ENCODE measurements at regions not wholly inside any gene's neighbourhood (a gene's known extent, or its start where the extent isn't known, plus 50 kb on each side); places are given as distances from the start of the nearest gene placed in this dataset.

DNA sequence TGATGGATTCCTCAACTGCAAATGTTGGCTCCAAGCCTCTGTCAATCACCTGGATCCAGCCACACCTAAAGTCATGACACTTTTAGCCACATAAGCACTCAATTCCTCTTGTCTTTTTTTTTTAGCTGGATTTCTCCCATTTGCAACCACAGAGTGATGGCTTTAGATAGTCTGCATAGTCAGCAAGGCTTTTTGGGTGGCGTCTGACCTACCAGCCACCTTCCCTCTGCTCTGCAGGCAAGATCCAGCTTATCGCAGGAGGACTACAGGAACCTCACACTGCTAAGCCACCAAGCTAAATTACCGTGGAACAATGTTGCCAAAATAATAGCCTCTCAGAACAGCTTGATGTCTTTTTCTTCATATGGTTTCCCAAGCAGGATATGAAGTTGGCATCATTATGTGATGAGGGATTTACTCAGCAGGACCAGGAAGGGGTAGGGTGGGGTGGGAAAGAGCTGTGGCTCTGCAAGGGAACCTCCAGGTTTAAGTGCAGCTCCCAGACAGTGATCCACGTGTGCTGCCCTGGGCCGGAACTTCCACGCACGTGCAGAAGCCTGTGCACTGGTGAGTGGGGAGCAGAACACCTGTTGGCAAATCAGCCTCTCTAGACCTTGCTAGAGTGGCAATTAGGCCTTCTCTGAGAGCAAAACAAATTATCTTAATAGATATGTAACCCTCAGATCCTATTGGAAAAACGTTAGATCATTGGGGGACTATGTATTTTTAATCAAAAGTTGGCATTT lies 170.6 kb upstream of the NCK2 start:
- DNase-seq (ENCODE audit: extremely low spot score) = no peak
- no peak overlapping the region for H3K4me3 ChIP-seq (ENCODE audit: low read depth, low read length)
- no peak overlapping the region for H3K27ac ChIP-seq (ENCODE audit: low read depth)
- H3K36me3 ChIP-seq (ENCODE audit: insufficient read depth) = no peaks in the 10 kb centered on the region
- 71% methylated on average over 8 of the region's 8 CpGs for WGBS
- H3K4me1 ChIP-seq (ENCODE audit: insufficient read depth) = no peaks in the 10 kb centered on the region

DNA sequence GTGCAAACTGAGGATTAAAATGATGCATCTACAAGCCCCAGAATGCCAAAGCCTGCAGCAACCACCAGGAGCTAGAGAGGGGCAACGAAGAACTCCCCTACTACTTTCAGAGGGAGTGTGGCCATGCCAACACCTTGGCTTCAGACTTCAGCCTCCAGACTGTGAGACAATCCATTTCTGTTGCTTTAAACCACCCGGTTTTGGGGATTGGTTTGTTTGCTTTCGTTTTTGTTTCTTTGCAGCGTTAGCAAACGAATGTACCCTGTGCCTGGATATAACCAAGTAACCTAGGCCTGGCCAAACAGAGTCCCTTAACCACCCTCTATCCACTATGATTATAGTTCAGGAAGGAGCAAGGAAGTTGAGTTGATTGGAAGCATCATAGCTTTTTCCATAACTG lies 171.2 kb upstream of the NCK2 start:
- Histone ChIP-seq H3K27ac (ENCODE audit: low read depth) (no peak overlapping the region), H3K4me1 (ENCODE audit: insufficient read depth) (no peaks in the 10 kb centered on the region), H3K36me3 (ENCODE audit: insufficient read depth) (no peaks in the 10 kb centered on the region), H3K4me3 (ENCODE audit: low read depth, low read length) (no peak overlapping the region)
- whole genome bisulfite sequencing = 65% methylated on average over 5 of the region's 5 CpGs
- no peak for DNase-seq (ENCODE audit: extremely low spot score)

DNA sequence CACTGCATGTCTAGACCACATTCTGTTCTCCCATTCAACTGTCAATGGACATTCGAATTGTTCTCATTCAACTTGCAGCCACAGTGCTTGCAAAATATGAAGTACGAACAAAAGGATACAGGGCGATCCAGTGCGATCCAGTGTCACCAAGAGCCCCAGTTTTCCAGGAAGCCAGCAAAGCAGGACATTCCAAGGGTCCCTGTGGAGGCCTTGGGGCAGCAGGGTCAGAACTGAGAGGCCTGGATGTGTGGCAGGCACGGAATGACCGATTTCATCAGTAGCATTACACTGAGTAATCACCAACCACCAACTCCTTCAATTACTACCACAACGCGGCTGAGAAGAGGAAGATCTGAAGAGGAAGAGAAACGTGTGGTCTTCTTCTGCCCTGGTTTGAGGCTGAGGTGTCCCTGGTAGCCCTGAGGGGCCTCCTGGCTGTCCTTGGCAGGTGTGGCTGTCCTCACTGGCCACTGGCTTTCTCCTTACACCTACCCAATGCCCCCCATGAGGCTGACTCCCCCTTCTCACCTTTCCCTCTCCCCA lies 172.7 kb upstream of the FHL2 start:
- no peak overlapping the region for H3K4me3 ChIP-seq (ENCODE audit: low read depth, low read length)
- H3K27ac ChIP-seq (ENCODE audit: low read depth) = no peak overlapping the region
- DNase-seq (ENCODE audit: extremely low spot score) = no peak
- no peaks in the 10 kb centered on the region for H3K36me3 ChIP-seq (ENCODE audit: insufficient read depth)
- WGBS = 87% methylated on average over 9 of the region's 9 CpGs
- no peaks in the 10 kb centered on the region for H3K4me1 ChIP-seq (ENCODE audit: insufficient read depth)

DNA sequence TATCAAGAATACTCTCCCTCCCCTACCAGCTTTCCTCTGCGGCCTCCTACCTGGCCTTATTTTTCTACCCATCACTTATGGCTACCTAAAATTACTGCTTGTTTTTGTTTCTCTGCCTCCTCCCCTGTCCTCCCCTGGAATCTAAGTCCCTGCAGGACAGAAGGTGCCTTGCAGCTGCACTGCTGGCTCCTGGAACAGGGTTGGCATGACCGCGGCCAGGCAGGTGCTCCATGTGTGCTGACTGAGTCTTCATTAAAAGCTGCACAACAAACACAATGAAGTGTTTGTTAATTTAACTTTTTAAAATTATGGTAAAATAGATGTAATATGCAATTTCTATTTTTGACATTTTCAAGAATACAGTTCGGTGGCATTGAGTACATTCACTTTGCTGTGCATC lies 171.9 kb upstream of the FHL2 start:
- Histone ChIP-seq H3K36me3 (ENCODE audit: insufficient read depth) (no peaks in the 10 kb centered on the region), H3K27ac (ENCODE audit: low read depth) (no peak overlapping the region), H3K4me1 (ENCODE audit: insufficient read depth) (no peaks in the 10 kb centered on the region), H3K4me3 (ENCODE audit: low read depth, low read length) (no peak overlapping the region)
- WGBS = 97% methylated on average over 4 of the region's 4 CpGs
- DNase-seq (ENCODE audit: extremely low spot score) = no peak

DNA sequence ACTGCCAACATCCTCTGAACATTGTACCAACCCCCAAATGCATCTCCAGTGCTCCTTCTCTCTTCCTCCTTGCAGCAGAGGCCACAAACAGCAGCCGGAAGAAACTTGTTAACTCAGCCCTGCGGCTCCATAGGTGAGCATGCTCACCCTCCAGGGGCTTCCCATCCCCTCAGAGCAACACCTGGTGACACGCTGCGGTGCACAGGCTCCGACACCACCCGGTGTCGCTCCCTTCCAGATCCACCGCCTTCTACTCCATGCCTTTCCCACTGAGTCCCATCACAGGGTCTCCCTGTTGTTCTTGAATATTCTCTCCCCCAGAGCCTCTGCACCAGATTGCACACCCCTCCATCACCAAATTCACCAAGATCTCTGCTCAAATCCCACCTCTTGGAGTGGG lies 171.5 kb upstream of the FHL2 start:
- WGBS = 95% methylated on average over 8 of the region's 8 CpGs
- H3K4me1 ChIP-seq (ENCODE audit: insufficient read depth) = no peaks in the 10 kb centered on the region
- no peak for DNase-seq (ENCODE audit: extremely low spot score)
- H3K4me3 ChIP-seq (ENCODE audit: low read depth, low read length) = no peak overlapping the region
- no peak overlapping the region for H3K27ac ChIP-seq (ENCODE audit: low read depth)
- H3K36me3 ChIP-seq (ENCODE audit: insufficient read depth) = no peaks in the 10 kb centered on the region

DNA sequence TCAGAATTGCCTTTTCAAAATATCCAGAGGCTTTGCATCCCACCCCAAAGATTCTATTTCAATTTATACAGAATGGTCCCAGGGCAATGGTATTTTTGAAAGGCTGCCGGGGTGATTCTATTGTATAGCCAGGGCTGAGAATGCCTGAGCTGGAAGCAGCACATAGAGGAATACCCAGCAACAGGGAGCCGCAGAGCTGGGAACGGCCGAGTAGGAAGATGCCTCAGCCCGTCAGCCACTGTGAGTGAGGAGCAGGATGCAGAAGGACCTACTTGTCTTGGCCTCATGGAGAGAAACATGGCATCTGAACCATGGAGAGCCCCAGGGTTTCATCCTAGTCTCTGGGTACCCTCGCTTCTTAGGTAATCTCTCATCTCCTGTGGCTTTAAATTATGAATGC lies 170.8 kb upstream of the FHL2 start:
- H3K36me3 ChIP-seq (ENCODE audit: insufficient read depth) = no peaks in the 10 kb centered on the region
- 81% methylated on average over 6 of the region's 6 CpGs for WGBS
- no peak for DNase-seq (ENCODE audit: extremely low spot score)
- H3K4me1 ChIP-seq (ENCODE audit: insufficient read depth) = no peaks in the 10 kb centered on the region
- no peak overlapping the region for H3K27ac ChIP-seq (ENCODE audit: low read depth)
- H3K4me3 ChIP-seq (ENCODE audit: low read depth, low read length) = no peak overlapping the region

DNA sequence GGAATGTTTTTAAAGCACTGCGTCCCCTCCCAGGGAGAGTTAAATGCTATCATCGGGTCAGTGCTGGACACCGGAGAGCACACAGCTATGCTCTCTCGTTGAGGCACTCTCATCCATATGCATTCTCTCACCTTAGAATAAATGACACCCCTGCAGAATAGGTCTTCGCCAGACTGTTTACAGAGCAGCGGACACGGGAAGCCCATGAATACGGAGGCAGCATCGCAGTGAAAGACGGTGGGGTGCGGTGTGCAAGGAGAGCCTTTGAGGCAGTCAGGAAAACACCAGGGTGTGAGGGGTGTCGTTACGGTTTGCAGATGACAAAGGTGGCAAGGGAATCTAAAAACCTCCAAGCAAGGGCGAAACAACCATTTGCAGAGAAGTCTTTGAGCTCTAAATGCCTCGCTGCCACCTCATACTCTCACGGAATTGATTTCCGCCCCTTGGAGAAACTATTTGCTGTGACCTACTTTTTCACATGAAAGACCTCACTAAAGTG lies 169.2 kb upstream of the FHL2 start:
- Histone ChIP-seq H3K4me3 (ENCODE audit: low read depth, low read length) (no peak overlapping the region), H3K27ac (ENCODE audit: low read depth) (no peak overlapping the region), H3K36me3 (ENCODE audit: insufficient read depth) (no peaks in the 10 kb centered on the region), H3K4me1 (ENCODE audit: insufficient read depth) (no peaks in the 10 kb centered on the region)
- DNase-seq (ENCODE audit: extremely low spot score) = no peak
- WGBS = 33% methylated on average over 17 of the region's 17 CpGs

DNA sequence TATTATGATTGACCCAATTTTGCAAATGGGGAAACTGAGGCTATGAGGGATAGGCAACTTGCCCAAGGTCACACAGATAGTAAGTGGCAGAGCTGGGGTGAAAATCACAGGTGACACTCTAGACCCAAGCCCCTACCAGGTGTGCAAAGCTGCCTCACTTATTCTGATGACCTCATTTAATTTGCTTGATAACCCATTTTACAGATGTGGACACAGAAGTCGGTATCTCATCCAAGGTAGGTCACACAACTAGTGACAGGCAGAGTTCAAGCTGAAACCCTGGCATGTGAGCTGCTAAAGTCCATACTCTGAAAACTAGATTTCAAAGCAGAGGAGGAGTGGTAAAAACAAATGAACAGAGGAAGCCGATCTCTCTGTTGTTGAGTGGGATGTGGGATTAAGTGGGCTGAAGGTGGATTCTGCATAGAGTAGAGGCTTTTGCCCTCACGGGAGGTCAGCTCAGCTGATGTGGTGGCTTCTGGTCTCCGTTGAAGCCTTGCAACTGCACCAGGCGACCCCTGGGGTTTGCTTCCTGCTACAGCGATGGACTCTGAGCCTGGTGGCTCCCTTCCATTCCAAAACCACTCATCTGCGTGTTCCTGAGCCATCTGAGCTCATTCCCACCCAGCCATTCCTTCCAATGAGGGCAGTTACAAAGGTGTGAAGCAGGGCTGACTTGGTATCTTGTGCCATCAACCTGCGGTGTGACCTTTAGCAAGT lies 164.3 kb upstream of the FHL2 start:
- 79% methylated on average over 8 of the region's 8 CpGs for WGBS
- DNase-seq (ENCODE audit: extremely low spot score) = no peak
- H3K27ac ChIP-seq (ENCODE audit: low read depth) = no peak overlapping the region
- H3K36me3 ChIP-seq (ENCODE audit: insufficient read depth) = no peaks in the 10 kb centered on the region
- no peak overlapping the region for H3K4me3 ChIP-seq (ENCODE audit: low read depth, low read length)
- H3K4me1 ChIP-seq (ENCODE audit: insufficient read depth) = no peaks in the 10 kb centered on the region

DNA sequence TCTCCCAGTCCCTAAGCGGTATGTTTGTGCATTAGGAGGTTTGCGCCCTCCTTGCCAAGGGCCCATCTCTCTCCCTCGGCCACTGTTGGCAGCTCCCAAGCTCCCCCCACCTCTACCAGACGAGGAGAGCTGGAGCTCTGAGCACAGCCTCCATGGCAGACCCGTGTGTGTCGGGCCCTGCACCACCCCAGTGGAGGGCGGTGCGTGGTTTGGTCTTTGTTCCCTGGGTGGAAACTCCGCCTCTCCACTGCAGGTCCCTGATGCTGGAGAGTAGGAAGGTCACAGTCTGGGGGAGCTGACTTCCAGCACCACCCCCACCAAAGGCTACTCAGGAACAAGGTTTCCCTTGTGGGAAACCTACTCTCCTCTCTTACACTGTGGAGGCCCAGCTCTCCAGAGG lies 162.6 kb upstream of the FHL2 start:
- Histone ChIP-seq H3K4me3 (ENCODE audit: low read depth, low read length) (no peak overlapping the region), H3K4me1 (ENCODE audit: insufficient read depth) (no peaks in the 10 kb centered on the region), H3K27ac (ENCODE audit: low read depth) (no peak overlapping the region), H3K36me3 (ENCODE audit: insufficient read depth) (no peaks in the 10 kb centered on the region)
- 89% methylated on average over 9 of the region's 9 CpGs for WGBS
- DNase-seq (ENCODE audit: extremely low spot score) = no peak

DNA sequence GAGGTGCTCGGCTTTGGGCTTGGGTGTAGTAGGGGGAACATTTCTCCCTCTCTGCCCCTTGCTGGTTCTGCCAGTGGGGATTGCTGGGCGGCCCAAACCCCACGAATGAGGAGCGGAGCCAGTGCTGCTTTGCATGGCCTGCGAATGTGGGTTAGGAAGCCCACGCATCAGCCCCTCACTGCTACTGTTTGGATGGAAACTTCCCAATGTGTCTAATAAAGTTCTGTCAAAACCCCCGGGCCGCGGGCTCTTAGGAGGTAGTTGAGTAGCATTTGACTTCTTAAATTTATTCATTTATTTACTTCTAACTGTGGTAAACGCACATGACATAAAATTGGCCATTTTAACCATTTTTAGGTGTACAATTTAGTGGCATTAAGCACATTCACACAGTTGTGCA lies 161.3 kb upstream of the FHL2 start:
- WGBS = 92% methylated on average over 10 of the region's 10 CpGs
- no peak overlapping the region for H3K4me3 ChIP-seq (ENCODE audit: low read depth, low read length)
- no peak for DNase-seq (ENCODE audit: extremely low spot score)
- H3K36me3 ChIP-seq (ENCODE audit: insufficient read depth) = no peaks in the 10 kb centered on the region
- no peaks in the 10 kb centered on the region for H3K4me1 ChIP-seq (ENCODE audit: insufficient read depth)
- no peak overlapping the region for H3K27ac ChIP-seq (ENCODE audit: low read depth)

DNA sequence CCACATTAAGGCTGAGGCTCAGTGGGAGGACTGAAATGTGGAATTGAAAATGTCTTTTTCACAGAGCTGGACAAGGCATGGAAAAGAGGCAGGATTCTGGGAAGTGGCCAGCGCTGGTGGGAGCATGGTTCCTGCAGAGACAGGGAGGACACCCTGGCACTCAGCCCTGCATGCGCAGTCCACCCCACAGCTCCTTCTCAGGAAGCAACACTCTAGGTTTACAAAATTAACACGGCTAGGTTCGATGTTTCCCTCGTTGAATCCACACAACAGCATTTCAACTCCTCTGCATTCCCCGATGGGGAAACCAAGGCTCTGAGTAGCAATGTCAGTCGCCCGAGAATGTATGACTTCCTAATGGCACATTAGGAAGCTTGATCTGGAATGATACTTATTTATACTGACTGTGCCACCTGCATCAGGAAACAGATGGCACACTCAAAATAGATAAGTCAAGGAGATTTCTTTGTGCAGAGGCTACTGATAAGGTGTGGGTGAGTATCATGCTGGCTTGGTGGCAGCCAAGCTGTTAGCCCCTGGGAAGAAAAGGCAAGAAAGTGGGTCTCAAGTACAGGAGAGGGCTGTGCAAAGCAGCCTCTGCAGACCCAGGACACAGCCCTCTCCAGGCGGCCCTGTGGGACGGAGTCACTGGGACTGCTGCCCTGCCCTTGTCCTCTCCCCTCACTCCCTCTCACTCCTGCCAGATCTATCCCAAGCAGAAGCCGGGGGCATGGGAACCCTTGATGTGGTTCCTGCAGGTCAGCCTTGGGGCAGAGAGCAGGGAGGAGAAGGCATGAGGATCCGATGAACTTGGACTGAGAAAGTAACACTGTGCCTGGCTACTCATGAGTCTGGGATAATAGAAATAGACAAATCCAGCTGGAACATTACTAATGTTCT lies 158.4 kb upstream of the FHL2 start:
- no peaks in the 10 kb centered on the region for H3K36me3 ChIP-seq (ENCODE audit: insufficient read depth)
- H3K27ac ChIP-seq (ENCODE audit: low read depth) = no peak overlapping the region
- DNase-seq (ENCODE audit: extremely low spot score) = no peak
- WGBS = 60% methylated on average over 12 of the region's 12 CpGs
- no peaks in the 10 kb centered on the region for H3K4me1 ChIP-seq (ENCODE audit: insufficient read depth)
- H3K4me3 ChIP-seq (ENCODE audit: low read depth, low read length) = no peak overlapping the region

DNA sequence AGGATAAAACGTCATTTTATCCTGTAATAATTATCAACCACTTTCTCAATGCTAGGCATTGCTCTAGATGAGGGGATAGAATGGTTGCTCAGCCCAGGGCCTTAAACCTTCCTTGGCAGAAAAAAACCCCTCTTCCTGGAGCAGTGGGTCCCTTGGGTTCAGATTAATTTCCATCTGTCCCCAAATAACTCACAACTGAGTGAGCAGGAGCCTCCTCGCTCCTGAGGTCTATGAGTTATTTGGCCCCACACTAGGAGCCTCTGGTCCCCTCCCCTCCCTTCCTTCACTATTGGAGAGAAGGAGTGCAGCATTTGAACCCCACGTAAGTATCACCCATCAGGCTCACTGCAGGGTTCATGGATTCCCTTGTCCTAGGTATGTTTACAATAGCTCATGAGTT lies 157.5 kb upstream of the FHL2 start:
- WGBS = 87% methylated on average over 3 of the region's 3 CpGs
- no peak overlapping the region for H3K27ac ChIP-seq (ENCODE audit: low read depth)
- DNase-seq (ENCODE audit: extremely low spot score) = no peak
- no peaks in the 10 kb centered on the region for H3K4me1 ChIP-seq (ENCODE audit: insufficient read depth)
- no peaks in the 10 kb centered on the region for H3K36me3 ChIP-seq (ENCODE audit: insufficient read depth)
- no peak overlapping the region for H3K4me3 ChIP-seq (ENCODE audit: low read depth, low read length)

DNA sequence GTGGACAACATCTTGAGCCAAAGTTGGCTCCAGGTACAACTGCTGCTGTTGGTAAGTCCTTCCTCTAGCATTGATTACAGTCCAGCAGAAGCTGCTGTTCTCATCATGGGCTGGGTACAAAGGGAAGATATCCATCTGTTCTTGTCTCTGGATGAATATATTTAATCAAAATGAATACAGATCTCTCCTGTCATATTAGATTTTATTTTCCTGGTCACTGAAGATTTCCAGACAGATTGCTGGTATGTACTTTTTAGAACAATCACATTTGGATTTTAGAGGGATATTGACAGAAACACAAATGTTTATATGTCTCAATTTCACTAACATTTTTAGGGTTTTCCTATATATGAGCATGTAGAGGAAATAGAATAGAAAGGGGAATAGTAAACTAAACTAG lies 155.4 kb upstream of the FHL2 start:
- H3K4me1 ChIP-seq (ENCODE audit: insufficient read depth) = no peaks in the 10 kb centered on the region
- DNase-seq (ENCODE audit: extremely low spot score) = no peak
- H3K27ac ChIP-seq (ENCODE audit: low read depth) = no peak overlapping the region
- H3K4me3 ChIP-seq (ENCODE audit: low read depth, low read length) = no peak overlapping the region
- no peaks in the 10 kb centered on the region for H3K36me3 ChIP-seq (ENCODE audit: insufficient read depth)

All from urinary bladder (tissue), 3 donors.